HG02938 (cell line): ENCODE measurements at regions not wholly inside any gene's neighbourhood (a gene's known extent, or its start where the extent isn't known, plus 50 kb on each side); places are given as distances from the start of the nearest gene placed in this dataset.

Experiments
- ATAC-seq: cut with Tn5 transposase; IDR thresholded peaks from one replicate; pipeline ENCODE4 v1.9.1; 2021; ENCODE audit warnings: mild to moderate bottlenecking, moderate library complexity; ENCODE audit not compliant: unreplicated experiment

DNA sequence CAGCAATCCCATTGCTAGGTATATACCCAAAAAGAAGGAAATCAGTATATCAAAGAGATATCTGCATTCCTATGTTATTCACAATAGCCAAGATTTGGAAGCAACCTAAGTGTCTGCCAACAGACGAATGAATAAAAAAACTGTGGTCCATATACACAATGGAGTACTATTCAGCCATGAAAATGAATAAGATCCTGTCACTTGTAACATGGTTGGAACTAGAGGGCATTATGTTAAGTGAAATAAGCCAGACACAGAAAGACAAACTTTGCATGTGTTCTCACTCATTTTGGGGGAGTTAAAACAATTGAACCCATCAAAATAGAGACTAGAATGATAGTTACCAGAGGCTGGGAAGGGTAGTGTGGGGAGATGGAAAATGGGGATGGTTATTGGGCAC, 323.5 kb upstream of the NFE2L3 start:
- ATAC-seq, result no peak

DNA sequence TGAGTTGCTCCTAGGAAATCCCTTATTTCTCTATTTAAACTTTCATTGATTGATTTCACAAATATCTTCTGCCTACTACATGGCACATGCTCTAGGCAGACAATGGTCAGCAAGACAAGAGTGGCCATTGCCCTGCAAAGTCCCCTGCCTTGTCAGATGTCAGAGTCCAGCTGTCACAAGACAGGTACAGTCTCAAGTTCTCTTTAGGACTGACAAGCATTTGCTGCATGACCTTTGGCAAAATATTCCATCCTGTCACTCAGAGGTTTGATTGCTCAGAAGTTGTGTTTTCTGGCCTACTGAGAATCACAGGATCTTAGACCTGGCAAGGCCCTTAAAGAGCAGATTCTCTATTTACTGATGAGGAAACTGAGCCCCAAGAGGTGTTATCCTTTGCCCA, 322.3 kb upstream of the NFE2L3 start:
- no peak for ATAC-seq

DNA sequence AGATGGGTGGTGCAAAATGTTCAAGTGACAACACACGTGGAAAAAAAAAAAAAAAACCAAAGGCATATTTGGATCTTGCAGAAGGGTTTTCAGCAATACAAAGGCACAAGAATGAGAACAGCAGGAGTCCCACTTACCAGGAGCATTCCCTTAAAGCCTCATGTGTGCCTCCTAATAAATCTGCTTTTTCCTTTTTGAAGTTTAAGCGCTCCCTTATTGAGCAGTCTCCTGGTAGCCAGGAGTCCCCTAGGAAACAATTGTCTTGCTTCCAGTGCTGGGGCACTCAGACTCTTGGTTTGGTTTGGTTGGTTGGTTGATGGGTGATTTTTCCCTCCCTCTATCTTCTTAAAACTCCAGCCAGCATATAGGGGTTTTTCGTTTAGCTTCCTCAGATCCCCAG, 321.8 kb upstream of the NFE2L3 start:
- ATAC-seq, result no peak

DNA sequence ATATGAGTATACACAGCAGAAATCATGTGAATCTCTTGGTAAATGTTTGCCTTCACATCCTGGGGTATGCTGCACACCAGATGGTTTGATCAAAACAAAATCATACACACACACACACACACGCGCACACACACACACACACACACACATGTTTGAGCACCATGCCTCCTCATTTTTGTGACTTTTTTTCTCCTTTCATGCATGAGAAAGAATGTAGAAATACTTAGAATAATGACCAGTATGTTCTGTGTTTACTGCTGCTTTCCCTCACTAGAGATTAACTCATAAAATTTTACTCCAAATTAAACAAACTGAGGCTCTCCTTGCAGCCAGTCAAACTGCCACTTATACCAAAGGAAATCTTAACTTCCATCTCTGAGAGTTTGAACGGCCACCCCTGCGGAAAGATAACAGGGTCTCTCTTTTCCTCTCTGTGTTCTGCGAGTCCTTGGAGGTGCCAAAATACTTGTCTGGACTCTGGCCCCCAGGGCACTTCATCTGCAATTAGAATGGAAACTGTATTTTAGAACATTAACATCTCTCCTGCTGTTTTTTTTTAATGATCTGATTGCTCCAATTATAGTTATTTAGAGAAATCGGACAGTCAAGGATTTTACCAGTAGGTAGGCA, 320.8 kb upstream of the NFE2L3 start:
- no peak for ATAC-seq

DNA sequence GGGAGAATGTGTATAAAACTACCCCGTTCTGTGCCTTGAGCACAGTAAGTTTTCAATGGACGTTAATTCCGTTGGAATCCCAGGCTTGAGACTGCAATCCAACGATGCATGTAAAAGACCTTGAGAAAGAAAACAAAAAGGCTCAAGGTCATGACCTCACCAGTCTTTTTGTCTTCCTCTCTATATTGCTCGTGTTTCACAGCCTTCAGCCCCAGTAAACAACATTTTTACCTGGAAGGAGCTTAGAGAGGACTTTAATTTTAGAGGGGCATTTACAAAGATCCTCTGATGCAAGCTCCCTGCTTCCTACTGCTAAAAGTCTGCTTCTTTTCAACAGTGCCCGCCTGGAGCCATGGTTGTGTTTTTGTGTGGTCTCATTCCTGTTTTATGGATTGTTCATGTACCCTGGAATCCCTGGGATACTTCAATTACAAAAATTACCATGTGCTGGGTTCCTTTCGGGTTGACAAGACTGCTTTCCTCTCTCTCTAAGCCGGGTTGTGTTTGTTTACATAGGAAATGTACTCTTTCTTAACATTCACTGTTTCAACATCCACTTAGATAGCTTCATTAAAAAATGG, 320.1 kb upstream of the NFE2L3 start:
- no peak for ATAC-seq

DNA sequence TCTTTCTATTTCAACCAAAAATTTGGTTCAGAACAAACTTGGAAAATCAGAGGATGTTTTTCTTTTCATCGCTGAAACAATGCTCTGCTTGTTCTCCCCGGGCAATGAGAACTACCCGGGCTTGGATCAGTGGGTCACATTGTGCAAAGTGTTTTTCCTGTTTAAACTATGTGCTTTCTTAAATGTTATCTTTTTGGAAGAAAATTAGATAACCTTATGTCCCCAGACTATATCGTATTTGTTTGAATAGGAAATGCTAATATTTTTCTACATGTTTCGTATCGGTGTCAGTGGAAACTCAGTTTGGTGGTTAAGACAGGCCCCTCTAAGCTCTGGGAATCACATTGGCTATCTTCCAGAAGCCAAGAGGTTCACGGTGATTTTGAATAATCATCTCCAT, 319.5 kb upstream of the NFE2L3 start:
- ATAC-seq, result no peak

DNA sequence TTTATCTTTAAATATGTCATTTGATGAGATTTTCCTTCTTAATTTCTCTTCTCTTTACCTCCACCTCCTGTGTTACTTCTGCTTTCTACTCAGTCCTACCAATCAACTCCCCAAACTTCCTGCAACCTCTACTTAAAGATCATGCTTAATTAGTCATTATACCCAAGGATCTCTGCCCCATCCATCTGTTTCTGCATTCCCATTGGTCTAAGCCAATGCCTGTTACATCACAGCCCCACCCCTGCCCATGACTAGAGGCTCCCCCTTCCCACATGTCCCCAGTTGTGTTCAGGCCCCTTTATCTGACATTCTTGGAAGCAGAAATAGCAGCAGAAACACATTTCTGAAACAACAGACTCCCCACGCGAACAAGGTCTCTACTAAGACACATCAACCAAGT, 319.1 kb upstream of the NFE2L3 start:
- ATAC-seq, result no peak

DNA sequence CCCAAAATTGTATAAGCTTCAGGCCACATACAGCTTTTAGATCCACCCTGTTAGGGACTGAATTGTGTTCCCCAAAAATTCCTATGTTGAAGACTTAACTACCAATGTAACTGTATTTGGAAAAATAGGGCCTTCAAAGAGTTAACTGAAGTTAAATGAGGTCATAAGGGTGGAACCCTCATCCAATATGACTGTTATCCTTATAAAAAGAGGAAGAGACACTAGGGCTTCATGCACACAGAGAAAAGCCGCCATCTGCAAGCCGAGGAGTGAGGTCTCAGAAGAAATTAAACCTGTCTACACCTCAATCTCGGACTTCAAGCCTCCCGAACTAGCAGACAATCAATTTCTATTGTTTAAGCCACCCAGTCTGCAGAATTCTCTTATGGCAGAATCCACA, 317.9 kb upstream of the NFE2L3 start:
- no peak for ATAC-seq

DNA sequence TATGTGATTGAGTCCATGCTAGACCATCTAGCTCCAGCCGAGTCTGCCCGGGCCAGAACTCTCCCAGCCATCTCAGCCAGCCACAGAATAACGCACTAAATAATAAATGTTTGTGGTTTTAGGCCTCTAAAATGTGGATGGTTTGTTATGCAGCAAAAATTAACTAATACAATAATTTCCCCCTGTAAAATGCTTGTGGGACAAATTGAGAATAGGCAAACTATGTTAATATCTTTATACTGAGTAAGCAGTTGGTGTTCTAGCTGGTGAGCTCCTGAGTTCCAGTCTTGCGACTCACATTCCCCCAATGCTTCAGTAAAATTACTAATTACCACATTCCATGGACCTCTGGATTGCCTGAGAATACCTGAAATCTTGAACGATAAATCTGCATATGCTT, 316.8 kb upstream of the NFE2L3 start:
- no peak for ATAC-seq

DNA sequence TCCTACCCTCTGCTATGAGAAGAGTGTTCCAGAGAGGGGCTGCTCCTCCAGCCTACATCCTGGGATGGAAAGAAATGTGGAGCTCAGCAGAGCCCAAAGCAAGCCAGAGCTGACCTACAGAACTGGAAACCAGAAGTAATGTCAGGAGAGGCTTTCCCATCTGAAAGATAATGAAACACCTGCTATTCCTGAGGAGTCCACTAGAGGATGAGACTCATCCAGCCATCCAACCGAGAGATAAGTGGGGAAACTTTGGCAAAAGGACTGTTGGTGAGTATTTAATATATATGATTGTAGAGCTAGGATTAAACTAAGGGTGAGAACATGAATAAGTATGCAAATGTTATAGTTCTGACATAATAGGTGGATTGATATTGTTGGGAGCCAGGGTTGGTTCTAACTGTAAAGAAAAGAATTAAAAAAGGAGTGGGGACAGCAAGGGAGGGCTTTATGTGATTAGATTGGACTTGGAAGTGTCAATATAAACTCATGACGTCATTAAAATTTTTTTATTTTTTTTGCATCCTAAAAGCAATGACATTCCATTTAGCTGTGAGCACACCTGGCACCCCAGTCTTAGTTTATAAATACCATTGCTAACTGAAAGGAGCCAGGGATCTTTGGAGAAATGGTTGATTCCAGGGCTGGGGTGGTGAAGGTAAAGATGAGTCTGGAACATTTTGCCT, 312.8 kb upstream of the NFE2L3 start:
- ATAC-seq, result no peak

DNA sequence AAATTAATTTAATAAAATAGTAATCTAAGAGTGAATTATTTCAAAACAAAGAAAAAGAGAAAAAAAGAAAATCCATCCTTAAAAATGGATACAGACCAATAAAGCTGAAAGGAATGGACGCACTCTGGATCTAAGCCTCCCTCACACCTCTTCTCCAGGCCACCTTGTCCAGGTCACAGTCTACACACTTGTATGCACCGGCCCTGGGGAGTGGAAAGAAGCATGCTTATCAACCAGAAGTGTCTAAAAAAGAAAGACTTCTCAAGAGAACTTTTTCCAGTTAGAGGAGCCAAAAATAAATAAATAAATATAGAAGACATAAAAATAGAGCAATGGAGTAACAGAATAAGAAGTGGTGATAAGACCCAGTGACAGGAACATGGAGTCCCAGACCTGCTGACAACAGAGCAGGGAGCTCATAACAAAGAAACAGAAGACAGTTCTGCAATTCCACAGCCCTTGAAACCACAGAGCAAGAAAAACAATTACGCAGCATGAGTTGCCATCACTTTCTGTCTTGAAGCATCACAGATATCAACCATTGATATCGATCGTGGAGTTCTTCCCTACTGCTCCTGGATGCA, 311.7 kb upstream of the NFE2L3 start:
- no peak for ATAC-seq

DNA sequence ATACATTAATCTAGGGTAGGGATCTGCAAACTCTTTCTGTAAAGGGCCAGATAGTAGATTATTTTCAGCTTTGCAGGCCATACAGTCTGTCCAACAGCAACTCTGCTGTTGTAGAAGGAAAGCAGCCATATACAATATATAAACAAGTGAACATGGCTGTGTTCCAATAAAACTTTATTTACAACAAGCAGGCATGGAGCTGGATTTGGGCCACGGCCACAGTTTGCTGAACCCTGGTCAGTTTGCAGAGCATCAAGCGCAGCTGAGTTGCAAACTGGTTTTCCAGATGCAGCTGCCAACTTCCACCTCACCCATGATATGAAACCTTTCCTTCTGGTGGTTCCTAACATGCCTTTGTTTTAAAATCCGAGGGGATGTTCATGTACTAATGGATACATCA, 310.4 kb upstream of the NFE2L3 start:
- no peak for ATAC-seq

DNA sequence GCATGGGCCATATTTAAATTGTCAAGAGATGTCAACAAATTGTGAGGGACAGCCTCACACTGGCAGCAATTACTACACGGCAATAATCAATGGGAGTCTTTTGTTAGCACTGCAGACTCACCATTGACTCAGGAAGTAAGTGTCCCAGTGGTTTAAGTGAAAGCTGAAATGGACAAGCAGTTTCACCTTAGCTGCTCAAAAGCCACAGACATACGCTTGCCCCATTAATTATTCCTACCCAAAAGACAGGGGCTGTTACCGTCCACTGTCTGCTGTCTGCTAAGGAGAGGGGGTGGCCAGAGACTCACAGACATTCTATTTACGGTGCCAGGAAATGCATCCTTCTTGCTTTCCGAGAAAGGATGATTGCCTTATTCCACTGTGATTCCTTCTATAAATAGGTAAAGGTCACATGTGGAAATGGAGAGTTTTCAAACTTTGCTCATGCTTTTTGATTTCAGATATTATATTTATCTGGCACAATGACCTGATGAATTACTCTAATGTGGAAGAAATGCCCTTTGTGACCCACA, 309.7 kb upstream of the NFE2L3 start:
- no peak for ATAC-seq

DNA sequence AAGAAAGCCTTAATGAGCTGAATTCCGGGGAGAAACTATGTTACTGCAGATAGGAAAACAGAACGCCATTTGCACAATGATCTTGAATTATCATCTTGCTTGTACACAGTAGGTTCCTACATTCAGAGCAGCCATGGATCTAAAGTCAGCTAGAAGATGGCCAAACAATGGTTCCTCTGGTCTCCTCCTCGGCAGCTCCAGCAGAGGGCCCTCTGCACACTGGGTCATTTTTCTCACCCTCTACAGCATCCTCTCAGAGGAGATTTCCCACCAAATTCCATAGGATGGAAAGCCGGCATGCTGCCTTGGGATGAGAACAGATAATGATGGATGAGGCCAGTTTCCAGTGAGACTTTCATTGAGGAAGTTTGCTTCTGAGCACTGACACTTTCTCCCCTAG, 308.5 kb upstream of the NFE2L3 start:
- ATAC-seq, result no peak

DNA sequence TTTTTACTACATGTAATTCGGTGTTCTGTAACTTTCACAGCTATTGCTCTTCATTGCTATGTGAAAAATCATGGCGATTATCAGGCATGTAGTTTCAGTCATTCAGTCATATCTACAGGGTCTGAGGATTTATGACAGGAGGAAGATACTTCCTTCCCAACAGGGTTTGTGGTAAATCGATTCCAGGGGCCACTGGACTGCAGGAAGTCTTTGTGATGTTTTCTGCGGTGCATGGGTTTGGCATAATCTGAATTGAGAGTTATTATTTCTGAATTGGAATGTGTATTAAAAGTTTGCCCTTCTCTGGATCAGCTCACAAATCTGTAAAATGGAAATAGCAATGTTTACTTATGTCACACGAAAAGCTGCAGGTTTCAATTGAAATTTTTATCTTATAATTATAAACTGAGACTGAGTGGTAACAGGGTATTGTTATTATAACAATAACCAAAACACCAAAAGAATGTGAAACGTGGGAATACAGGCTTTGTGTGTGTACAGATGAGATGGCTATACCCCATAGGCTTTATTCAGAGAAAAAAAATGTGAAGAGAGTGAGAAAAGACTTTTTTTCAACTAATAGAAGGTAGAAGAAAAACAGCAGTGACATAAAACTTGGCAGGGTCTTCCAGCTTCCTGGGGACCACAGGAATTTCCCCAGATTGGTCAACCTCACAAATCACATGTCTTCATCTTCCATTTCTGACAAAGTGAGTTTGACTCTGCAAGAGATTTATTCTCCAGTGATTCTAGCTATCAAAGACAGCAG, 307.7 kb upstream of the NFE2L3 start:
- ATAC-seq, result no peak

DNA sequence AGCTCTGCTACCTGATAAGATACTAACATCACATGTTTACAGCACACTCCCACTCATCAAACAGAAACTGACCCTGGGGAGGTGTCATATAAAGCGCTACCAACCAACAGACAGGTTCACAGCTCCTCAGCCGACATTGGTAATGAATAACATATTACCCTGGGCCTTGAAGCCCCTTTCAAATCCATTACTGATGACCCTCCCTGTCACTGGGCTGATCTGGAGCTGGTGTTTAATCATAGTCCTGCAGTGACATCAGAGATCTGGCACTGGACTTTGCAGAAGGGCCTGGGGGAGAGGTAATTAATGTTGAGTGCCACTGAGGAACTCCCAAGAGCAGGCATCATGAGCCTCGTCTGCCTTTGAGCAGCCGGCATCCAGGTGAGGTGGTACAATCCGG, 306.5 kb upstream of the NFE2L3 start:
- no peak for ATAC-seq

DNA sequence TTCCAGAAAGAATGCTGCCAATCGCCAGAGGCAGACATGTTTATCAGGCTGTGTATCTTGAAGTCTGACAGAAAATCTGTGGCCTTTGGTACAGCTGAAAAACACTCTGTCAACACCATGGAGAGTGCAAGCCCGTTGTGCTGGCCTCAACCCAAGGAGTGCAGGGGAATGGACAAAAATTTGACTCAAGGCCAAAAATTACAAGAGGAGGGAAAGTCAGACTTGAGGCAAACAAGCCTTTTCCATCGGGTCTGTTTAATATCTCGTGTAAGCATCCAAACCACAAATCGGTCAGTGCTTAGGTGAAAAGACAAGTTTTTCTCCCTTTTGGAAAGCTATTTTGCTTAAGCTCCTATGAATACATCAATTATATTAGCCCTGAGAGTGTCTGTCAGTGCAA, 305.3 kb upstream of the NFE2L3 start:
- ATAC-seq, result no peak

DNA sequence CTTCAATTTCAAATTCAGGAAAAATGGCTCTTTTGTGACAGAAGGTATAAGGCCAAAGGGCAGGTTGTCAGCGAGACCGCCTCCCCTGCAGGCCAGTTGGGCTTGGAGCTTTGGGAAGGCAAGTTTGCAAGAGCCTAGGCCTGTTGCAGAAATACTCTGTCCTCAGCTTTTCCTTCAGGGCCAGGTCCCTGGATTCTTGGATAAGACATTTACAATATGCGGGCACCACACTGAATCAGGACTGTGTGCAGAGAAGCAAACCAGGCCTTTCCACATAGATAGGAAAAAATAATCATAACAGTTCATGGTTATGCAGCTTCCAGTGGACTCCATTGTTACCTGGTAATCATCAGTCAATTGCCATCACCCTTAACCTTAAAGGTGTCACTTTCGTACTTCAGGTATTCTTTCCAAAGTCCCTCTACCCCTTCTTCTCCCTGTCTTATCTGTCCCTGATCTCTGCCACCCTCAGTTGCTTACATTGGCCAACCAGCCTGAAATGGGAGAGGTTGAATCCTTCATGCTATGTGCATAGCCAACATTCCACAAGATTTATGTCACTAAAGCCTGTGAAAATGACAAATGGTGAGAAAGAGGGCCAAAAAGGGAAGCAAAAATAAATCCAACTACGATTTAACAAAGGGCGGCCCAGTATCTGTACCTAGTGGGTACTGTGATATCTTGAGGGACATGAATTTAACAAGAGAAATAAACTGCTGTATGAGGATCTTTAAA, 304.5 kb upstream of the NFE2L3 start:
- ATAC-seq, result no peak

DNA sequence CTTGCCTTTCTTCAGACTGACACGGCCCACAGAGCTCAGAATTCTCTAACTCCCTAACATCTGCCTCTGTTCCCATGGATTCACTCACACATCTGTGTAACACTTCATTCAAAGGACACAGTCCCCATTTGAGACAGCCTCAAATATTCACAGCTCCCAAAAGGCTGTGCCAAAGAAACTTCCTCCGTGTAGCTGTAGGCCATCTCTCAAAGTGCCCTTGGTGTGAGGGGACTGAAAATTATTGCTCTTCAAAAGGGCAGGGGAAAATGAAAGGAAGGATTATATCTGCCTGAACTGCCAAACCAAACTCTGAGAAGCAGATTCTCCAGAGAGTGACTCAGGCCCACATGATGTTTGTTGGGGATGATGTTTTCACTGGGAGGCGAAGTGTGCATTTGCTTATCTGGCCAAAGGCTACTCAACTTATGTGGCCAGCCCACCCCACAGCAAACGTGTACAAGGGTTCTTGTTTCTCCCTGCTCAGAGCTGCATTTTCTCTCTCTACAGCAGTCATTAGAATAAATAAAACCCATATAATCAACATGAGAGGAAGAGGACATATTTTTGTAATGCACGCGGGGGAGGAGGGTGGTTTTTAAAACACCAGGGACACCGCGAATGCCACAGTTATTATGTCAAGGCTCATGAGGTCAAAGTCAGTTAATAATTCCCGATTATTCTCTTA, 302.4 kb upstream of the NFE2L3 start:
- ATAC-seq, result no peak

DNA sequence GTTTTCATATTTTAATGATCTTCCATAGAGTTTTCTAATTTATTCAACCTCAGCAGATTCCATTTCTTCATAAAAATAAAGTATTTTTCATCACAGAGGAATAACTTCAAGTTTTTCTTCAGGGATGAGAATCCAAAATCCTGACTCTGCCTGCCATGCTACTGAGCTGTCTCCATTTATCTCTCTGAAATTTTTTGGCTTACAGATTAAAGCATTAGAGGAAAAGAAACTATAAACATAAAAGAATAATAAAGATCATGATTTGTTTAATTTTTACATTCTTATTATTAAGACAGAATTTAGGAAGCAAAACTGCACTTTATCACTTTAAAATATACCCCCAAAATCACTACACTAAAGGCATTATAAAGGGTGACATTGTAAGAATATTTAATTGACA, 301.8 kb upstream of the NFE2L3 start:
- ATAC-seq, result no peak
